OCI-M1 (cell line): ENCODE measurements at regions not wholly inside any gene's neighbourhood (a gene's known extent, or its start where the extent isn't known, plus 50 kb on each side); places are given as distances from the start of the nearest gene placed in this dataset.
"Not testable (repeated sequence)": the region's sequence is repeated elsewhere in the genome, so short reads cannot be mapped to it uniquely, and the experiment has no call there.

ENCODE experiments used
- DNase-seq: peaks from one replicate; lab custom pipeline; 2025; lab: John Stamatoyannopoulos, UW

DNA sequence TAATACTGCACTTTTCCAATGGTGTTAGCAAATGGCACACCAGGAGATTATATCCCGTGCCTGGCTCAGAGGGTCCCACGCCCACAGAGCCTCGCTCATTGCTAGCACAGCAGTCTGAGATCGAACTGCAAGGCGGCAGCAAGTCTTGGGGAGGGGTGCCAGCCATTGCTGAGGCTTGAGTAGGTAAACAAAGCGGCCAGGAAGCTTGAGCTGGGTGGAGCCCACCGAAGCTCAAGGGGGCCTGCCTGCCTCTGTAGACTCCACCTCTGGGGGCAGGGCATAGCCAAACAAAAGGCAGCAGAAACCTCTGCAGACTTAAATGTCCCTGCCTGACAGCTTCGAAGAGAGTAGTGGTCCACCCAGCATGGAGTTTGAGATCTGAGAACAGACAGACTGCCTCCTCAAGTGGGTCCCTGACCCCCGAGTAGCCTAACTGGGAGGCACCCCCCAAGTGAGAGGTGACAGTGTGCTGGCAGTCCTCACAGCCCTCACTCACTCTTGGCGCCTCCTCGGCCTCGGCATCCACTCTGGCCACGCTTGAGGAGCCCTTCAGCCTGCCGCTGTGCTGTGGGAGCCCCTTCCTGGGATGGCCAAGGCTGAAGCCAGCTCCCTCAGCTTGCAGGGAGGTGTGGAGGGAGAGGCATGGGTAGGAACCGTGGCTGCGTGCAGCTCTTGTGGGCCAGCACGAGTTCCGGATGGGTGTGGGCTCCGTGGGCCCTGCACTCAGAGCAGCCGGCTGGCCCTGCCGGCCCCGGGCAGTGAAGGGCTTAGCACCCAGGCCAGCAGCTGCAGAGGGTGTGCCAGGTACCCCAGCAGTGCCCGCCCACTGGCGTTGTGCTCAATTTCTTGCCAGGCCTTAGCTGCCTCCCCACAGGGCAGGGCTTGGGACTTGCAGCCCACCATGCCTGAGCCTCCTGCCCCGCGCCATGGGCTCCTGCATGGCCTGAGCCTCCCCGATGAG lies 188.0 kb downstream of the MMUT start:
- not testable (repeated sequence) for DNase-seq

DNA sequence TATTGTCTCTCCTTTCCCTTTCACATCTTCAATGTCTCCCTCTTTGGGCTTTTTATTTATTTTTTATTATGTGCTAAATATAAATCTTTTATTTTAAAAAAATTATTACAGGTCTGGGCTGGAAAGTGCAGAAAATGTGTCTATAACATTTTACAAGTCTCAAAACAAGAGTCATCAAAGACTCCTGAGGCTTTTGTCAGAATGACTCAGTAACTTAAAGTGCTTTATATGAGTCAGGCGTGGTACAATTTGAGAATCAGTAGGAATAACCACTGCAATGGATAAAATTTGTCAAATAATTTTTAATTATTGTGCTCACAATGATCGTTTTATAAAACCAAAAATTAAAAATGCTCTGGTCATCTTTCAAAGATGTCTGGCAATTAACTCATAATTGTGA lies 193.9 kb downstream of the MMUT start:
- DNase-seq: no peak

DNA sequence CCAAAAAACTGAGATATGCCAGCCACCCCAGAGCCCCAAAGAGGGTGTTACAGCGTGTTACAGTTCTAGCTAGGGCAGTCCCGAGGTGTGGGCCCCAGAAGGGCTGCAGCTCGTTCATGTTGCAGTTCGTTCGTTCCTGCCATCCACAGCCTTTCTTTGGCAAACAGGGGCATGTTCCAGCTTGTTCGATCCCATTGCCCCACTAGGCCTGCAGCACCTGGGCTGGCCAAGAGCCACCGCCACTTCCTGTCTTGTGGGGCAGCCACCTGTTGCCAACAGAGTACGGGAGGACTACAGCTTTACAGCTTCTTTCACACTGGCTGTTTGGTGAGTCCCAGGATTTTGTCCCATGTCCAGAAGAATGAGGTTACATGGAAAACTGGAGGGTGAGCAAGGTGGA lies 198.1 kb downstream of the MMUT start:
- no peak for DNase-seq

DNA sequence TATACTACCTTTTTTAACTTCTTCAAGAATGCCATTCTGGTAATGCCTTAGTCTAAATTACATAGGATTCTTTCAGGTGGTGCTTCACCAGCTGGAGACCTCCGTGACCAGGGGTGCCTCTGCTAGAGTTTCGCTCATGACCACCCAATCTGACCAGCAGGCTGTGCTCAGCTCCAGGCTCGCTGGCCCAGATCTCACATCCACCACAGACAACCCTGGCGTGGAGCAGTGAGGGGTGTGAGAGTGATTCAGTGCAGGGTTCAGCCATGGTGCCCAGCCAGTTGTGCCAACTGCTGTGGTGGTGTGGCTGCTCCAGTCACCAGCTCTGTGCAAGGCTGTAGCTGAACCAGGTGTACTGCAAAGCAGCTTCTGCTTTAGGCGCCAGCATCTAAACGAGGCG lies 198.6 kb downstream of the MMUT start:
- no peak for DNase-seq

DNA sequence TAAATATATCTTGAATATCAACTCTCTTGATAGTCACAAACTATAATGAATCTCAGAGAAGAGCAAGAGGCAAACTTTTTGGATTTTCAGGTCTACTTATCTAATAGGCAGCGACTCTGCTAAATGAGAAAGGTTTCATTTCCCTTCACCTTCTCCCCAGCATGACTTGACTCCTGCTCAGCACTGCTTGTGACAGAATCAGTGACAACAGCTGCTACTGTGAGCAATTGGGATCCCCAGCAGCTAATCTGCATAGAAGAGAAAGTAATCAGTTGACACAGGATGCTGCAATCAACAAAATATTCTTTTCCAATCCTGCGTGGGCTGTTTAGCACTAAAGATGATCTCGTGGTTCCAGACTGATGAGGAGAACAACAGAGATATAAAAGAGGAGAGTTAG lies 205.5 kb downstream of the MMUT start:
- DNase-seq: no peak

DNA sequence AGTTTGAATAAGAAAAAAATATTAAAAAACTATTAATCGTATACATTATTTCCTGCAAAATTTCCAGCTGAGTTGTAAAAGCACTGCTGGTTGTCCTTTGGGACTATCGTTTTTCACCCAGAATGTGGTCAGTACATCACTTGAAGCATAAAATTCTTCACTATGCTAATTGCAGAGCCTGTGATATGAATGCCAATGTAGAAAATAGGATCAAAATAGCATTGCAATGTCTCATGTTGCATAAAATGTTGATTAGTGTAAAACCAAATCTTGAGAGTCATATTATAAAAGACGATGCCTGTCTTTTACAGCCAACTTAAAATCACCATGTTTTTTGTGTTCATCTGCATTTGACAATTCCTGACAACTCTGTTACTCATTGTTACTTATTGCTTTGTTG lies 207.7 kb downstream of the MMUT start:
- DNase-seq: no peak

DNA sequence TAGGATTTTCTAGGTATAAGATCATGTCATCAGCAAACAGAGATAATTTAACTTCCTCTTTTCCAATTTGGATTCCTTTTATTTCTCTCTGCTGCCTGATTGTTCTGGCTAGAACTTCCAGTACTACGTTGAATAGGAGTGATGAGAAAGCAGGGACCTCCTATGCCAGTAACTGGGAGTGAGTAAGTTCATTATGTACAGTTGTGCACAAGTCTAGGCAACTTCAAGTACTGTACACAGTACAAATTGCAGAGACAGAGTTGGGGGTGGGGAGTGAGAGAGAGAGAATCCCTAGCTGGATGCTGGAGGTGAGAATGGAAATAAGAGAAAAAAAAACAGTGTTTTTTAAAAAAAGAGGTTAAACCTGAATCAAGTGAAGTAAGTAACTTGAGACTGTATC lies 210.2 kb downstream of the MMUT start:
- DNase-seq: peak; percentile 31

DNA sequence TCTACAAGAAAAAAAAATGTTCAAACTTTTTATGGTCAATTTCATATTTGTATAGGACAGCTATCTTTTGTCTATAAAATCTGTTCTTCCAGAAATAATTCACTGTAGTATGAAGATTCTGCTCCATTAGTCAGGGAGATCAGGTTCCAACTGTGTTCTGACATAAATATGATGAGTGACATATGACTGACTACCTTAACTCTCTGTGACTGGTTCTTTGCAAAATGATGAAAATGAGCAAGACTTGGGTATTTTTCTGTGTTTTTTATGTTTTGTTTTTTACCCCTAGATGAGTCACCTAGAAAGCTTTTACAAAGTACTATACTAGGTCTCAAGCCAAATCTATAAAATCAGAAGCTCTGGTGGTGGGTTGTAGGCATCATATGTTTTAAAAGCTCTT lies 229.6 kb downstream of the MMUT start:
- DNase-seq: no peak

DNA sequence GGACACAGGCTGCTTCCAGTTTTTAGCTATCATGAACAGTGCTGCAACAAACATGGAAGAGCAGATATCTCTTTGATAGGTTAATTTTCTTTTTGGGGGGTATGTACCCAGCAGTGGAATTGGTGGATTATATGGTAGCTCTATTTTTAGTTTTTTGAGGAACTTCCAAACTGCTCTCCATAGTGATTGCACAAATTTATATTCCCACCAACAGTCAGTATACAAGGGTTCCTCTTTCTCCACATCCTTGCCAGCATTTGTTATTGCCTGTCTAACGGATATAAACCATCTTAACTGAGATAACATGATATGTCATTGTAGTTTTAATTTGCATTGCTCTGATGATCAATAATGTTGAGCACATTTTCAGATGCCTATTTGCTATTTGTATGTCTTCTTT lies 237.6 kb downstream of the MMUT start:
- DNase-seq: peak; percentile 19

DNA sequence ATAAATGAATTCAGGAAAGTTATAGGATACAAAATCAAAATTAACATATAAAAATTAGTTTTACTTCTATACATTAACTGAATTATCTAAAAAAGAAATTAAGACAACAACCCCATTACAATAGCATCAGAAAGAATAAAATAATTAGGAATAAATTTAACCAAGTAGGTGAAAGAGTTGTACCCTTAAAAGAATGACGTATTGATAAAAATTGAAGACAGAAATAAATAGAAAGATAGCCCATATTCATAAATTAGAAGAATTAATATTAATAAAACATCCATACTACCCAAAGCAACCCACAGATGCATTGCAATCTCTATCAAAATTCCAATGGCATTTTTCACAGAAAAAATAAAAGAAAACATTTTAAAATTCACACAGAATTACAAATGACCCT lies 242.8 kb downstream of the MMUT start:
- no peak for DNase-seq

DNA sequence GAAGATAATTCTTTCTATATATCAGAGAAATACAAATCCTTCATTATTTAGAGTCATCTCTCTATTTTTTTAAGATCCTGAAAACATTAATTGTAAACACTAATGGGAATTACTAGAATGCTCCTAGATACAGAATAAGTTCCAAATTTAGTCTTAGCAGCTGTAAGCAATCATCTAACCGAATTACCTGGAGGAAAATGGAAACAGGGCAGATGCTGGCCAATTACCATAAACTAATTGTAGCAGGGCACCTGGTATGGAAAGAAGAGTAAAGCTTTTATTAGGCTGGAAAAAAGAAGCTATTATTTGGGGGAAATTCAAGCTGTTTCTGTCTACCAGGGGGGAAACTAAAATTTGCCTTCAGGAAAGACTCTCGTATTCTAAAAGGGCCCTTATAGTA lies 257.5 kb downstream of the MMUT start:
- DNase-seq: no peak

DNA sequence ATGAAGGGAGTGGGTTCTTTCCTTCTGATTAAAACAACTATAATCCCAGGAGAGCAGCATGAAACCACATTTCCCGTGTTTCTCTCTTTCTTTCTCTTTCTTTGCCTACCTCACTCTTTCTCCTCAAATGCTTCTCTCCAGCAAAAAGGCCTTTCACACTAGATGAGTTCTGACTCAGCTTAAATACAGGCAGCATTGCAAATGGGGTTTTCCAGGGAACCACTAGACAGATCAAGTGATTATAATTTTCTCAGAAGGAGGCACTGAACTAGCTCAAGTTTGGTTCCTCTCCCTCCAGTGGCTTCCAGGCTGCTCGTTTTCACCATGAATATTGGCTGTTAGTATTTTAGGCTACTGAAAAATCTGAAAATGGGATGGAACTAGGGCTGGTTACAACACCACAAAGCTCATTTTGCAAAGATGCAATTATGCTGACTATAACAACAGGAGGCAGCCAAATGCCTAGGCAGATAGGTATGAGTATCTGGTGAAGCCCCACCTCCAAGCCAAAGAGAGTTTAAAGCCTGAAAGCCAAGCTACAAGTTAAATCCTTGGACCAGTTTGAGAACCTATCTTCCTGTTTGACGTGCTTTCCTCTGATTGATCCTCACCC lies 260.0 kb downstream of the MMUT start:
- DNase-seq: peak; percentile 79

DNA sequence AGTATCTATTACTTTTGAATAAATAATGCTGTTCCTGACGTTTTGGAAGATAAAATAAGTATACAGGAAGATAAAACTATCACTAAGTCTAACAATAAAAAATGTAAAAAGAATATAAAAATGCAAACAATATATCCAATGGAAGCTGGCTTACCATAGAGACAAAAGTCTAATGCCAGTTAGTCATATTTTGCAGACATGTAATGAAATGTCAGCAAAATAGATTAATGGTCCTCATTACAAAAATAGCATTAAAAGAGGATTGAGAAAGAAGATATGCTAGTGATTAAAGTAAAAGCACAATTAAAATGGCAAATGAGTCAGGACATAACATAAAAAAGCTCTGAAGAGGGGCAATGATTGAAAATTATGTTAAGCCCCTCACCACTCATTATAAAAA lies 265.0 kb downstream of the MMUT start:
- no peak for DNase-seq

DNA sequence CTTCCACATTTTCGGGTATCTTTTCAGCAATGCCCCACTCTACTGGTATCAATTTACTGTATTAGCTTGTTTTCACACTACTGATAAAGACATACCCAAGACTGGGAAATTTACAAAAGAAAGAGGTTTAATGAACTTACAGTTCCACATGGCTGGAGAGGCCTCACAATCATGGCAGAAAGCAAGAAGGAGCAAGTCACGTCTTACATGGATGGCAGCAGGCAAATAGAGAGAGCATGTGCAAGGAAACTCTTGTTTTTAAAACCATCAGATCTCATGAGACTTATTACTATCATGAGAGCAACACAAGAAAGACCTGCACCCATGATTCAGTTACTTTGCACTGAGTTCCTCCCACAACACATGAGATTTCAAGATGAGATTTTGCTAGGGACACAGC lies 300.7 kb downstream of the MMUT start:
- DNase-seq: not testable (repeated sequence)

DNA sequence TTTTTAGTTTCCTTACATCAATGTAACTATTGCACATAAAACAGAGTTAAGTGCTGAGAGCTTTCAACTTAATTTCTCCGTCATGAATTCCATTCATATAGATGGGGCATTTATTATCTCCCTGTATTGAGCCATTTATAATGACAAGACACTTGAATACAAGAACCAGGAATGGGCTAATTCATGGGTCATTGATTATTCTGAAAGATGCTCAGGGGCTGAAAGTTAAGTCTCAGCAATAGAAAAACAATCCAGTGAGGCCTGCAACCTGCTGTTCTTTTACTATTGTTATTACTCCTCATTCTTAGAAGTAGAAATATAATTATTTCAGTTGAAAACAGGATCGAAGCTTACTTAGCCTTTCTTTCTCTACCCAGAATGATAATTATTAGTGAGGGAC lies 307.7 kb downstream of the MMUT start:
- no peak for DNase-seq

DNA sequence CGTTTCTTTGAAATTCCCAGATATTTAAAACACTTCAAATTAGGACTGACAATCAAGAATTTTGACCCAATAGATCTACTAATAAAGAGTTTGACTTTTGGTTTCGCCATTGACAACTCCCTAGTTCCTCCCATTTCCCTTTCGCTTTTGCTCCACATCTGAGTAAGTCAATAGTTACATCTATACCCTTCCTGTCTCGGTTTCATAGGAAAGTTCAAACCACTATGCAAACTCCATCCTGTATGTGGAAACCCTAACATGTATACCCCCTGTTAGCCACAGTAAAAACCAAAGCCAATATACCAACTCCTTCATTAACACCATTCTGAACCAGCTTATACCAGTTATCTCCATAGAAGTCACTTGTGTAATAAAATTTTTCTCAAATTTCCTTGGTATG lies 311.1 kb downstream of the MMUT start:
- DNase-seq: peak; percentile 15

DNA sequence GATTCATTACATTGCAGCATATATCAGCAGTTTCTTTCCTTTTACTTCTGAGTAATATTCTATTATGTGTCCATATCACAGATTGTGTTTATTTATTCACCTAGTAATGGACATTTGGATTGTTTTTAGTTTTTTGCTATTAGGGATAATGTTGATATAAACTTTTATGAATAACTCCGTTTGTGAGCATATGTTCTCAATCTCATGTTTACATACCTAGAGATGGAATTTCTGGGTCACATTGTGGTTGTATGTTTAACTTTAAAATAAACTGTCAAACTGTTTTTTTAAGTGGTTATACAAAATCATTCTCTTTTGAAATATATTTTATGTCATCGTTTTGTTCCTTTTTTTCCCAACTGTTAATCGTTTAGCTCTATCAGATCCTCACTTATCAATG lies 311.6 kb downstream of the MMUT start:
- DNase-seq: no peak

DNA sequence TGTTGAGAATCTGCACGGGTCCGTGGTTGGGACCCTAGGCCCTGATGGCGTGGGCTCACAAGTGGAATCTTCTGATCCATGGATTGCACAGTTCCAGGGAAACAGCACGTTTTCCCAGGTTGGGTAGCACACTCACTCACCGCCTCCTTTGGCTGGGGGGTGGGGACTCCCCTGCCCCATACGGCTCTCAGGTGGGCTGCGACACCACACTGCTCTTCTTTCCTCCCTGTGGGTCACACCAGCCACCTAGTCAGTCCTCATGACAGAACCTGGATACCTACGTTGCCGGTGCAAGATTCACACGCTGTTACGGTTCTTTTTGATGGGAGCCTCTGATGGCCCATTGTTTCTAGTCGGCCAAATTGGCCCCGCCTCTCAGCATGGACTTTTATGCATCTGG lies 312.0 kb downstream of the MMUT start:
- no peak for DNase-seq

DNA sequence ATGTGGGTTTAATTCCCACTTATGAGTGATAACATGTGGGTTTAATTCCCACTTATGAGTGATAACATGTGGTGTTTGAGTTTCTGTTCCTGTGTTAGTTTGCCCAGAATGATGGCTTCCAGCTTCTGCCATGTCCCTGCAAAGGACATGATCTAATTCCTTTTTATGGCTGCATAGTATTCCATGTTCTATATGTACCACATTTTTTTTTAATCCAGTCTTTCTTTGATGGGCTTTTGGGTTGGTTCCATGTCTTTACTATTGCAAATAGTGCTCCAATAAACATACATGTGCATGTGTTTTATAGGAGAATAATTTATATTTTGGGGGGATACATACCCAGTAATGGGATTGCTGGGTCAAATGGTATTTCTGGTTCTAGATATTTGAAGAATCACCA lies 317.8 kb downstream of the MMUT start:
- no peak for DNase-seq

DNA sequence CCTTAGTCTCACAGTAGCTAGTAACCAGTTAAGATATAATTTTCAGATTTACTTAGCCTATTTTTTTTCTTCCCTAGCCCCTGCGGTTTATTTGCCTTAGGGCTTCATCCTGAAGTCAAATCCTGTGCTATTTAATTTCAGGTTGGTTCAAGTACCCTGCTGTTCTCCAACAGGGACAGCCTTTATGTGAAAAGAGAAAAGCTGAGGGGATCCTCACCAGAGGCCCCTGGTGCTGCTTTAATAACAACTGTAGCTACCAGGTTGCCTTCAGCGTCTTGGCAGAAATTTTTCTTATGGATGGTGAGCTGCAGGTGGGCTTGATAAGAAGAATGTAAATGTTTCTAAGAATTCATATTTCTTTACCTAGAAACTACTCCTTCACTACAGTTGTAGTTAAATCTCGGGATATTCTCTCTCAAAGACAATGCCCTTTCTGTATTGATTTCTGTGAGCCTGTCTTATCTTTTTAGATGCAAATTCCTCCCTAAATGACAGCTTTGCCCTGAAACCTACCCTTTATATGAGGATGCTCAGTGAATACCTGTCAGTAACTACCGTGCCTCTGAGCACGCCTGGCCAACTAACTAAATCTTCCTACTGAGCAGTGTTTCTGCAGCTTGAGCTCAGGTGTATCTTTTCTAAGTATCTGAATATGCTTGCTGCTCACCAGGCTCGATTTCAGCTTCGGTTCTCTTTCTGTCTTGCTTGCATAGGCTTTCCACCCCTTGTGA lies 320.5 kb downstream of the MMUT start:
- no peak for DNase-seq

DNA sequence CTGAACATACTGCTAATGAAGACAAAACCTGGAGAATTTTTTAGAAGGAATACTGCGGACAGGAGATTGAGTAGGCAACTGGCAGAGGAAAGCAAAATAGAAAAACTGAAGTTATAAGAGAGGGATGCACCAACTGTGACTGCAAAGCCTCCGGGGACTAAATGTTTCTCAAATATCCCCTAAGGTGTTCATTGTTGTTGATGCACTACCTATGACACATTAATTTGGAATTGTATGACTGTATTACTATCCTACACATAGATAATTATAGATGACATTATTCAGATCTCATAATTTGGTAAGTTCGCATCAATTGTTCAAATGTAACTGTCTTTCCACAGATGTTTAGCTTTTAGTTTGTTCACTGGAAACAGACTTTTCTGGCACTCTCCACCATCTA lies 341.1 kb downstream of the MMUT start:
- DNase-seq: no peak

DNA sequence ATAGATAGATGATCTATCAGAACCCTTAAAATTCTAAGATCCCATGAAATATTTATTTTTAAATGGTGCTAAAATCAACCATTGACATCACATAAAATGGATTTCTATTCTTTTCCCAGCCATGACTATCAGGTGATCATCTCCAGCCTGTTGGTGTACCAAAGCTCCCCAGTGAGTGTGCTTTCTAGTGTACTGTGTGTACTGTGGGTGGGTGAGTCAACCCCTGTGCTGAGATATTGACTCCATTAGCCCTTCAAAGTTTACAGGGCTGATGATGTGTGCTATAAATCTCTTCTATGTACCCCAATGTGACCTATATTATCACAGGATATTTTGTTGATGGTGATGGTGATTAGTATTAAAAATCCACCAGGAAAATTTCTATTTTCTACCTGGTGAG lies 344.6 kb downstream of the MMUT start:
- DNase-seq: no peak

DNA sequence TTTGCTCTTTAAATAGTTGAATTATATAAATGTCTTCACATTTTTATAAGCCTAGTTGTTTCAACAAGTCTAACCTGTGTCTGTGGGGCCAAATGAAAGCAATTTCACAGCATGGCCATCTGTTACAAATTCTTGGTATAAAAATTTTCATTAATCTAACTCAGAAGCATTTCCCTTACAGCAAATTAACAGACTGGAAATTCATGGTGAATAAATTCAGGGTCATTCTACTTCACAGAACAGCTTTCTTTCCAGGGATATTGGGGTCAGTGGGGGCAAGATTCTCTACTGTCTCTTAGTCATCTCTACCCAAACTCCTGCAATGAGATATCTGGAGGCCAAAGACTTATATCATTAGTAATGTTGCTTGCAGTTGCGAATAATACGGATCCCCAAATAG lies 352.1 kb downstream of the MMUT start:
- DNase-seq: no peak
